Right ventricle myocardium inferior (tissue), 1 donor: ENCODE measurements at regions not wholly inside any gene's neighbourhood (a gene's known extent, or its start where the extent isn't known, plus 50 kb on each side); places are given as distances from the start of the nearest gene placed in this dataset.

Experiments
- ATAC-seq: fragments of 200-7000 bp; cut with Tn5 transposase; one replicate; pipeline ENCODE4 v1.9.1; 2020; ENCODE audit warnings: mild to moderate bottlenecking, moderate library complexity
- DNase-seq: peaks from one replicate; pipeline ENCODE4 v3.0.0; 2021; ENCODE audit errors: missing footprints
- intact Hi-C: fragments of 100-400 bp; cut with DNase I; formaldehyde crosslinking; loops from one replicate; pipeline ENCODE4 v1.11.0; 2022
- donor health status: DM: no; HTN: yes; CAD: no; lungs with severe emphysema.

DNA sequence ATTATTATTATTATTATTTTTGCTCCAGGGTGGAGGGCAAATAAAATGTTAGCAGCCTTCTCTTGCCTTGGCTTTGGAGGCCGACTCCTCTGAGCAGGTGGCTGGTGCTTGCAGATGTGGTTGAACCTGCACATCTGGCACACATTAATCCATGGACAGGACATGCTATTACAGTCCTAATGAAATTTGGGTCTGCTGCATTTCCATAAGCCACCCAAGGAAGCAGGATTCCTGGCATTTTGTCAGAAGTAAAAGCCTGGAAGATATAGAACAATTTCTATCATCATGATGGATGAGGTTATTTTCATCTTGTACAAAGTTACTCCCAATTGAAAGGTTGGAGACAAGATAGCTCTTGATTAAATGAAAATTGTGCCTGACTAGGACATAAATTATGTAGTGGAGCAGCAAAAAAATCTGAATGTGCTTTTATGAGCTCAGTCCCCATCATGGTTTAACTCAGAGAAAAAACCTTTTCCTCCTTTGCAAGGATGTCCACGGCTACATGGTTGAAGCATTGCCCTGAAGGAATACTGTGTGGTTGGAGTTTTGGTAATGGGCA, 130.9 kb upstream of the RGMA start:
- DNase-seq (no peak), ATAC-seq (no peak)
- intact Hi-C loops: no loop called here

DNA sequence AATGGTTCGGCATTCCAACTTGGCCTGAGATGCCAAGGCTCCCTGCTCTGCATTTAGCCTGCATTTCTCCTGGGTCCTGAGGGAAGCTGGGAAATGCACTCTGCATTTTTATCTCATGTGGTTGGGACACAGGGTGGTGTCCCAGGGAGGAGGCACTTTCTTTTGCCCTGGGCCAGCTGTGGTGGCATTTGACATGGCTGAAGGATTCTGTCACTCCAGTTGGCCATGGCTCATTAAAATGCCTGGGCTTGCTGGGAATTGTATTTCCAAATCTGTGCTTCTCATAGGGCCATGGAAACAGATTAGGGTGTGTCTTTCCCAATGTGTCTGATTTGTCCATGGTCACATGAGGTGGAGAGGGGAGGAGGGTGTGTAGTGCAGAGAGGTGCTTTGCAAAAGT, 128.3 kb upstream of the RGMA start:
- intact Hi-C loops: loop anchor here (2.0 kb wide), 1 partner anchor 127 kb away; no protein-coding TSS in a partner anchor
- ATAC-seq: peak; percentile 78
- DNase-seq: no peak

DNA sequence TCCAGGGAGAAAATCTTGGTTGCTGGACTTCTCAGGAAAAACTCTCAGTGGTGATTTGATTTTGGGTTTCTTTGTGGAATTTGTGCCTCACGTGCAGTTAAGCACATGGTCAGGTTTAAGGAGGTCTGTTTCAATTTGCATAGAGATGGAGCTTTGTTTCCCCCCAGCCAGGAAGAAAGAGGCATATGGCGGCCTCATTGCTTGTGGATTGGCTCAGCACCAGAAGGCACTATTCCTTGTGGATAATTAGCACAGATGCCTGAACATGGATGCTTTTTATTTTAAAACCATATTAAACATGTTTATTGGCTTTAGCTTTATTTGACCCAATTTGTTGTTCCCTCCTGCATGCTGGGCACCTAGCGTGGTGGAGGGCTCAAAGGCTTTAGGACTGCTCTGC, 125.1 kb upstream of the RGMA start:
- ATAC-seq (no peak), DNase-seq (no peak)
- intact Hi-C loops: no loop called here

DNA sequence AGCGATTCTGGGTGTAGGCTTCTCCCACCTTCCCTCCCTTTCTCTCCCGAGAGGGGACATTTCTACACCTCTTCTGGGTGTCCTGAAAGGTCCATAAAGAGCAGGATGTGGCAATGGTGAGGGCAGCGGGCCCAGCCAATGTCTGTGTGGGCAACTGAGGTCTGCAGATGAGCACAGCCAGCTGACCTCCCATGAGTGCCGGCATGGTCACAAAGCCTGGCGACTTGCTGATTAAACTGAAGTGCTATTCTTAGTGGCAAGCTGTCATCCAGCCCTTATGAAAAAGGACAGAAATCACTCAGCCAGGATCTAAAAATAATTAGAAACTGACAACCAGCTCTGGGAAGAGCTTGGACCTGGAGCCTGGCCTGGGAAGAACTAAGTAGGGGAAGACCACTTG, 124.3 kb upstream of the RGMA start:
- ATAC-seq (peak; percentile 93), DNase-seq (peak; percentile 82)
- intact Hi-C loops: no loop called here

GRCh38 chr15:93212578-93212977, 123.6 kb upstream of the RGMA start:
- no peak for DNase-seq
- ATAC-seq: no peak
- intact Hi-C loops: no loop called here

GRCh38 chr15:93210995-93211394, 122.0 kb upstream of the RGMA start:
- intact Hi-C loops: no loop called here
- ATAC-seq (no peak), DNase-seq (no peak)

DNA sequence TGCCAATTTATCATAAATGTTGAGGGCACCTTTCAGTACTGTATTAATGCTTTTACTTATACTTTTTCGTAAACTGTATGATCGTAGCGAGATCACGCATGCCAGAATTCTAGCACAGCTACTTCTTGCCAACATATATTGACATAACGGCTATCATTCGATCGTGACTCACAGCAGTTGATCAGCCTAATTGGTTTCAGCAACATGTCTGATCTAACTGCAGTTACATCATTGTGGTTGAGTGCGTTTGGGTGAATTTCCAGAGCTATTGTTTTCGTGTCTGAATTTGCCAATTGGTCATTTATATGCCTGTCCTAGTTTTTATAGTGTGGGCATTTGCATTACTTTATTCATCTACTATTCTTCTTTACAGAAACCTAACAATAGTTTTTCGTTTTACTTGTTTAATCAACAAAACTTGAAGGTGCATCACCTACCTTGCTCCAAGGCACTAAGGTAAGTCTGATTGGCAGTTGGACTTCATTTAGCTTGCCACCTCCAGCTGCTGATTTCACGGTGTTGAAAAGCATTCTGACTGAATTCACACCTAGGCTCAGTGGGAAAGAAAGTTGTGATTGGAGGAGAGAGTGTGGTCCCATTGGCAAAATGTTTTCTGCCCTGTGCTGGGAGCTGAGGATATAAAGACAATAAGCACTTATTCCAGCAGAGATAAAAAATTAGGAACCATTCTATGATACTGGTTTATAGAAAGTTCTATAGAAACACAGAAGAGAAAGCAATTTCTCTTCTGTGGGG, 120.9 kb upstream of the RGMA start:
- ATAC-seq (no peak), DNase-seq (no peak)
- intact Hi-C loops: no loop called here

GRCh38 chr15:93206893-93207292, 117.9 kb upstream of the RGMA start:
- no peak for ATAC-seq
- no peak for DNase-seq
- intact Hi-C loops: no loop called here

DNA sequence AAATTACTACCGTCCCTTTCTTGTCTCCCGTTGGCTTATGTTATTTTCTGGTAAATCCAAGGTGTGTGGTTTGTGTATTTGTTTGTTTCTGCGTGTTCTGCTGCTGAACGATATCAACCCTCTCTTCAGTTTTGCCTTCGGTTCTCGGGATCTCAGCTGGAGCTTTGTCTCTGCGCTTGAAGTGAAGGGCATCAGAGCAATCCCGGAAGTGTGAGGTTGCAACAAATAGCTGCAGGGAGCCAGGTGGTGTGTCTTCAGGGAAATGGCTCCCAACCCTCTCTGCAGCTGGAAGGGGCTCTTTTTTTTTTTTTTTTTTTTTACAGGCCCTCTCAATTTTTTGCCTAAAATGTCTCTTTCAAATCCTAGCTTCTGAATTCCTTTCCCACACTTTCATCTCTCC, 116.4 kb upstream of the RGMA start:
- DNase-seq: no peak
- ATAC-seq: no peak
- intact Hi-C loops: no loop called here

GRCh38 chr15:93203036-93203435, 114.0 kb upstream of the RGMA start:
- intact Hi-C loops: no loop called here
- no peak for DNase-seq
- no peak for ATAC-seq

GRCh38 chr15:93202405-93202804, 113.4 kb upstream of the RGMA start:
- DNase-seq (no peak), ATAC-seq (no peak)
- intact Hi-C loops: no loop called here

DNA sequence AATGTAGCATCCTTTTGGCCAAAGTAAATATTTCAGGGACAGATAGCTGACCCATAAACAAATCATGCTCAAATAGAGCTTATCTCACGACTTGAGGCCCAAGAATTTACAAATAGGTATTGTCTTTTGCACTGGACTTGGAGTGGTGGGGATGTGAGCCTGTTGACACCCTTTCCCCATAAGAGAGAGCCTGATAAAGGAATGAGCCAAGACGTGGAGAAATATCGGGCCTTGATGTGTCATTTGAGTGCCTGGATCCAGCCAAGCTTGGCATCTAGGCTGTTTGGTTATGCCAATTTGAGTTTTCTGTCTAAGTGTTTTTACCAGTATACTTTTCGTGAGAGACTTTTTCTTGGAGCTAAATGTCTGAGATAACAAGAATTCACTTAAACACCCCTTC, 112.9 kb upstream of the RGMA start:
- DNase-seq: no peak
- intact Hi-C loops: no loop called here
- ATAC-seq: peak; percentile 55

- intact Hi-C loops: no loop called here
- ATAC-seq: peak; percentile 57
- no peak for DNase-seq
Measured at GRCh38 chr15:93200837-93201226, 111.8 kb upstream of the RGMA start.

GRCh38 chr15:93200081-93200836, 111.2 kb upstream of the RGMA start:
- ATAC-seq (peak; percentile 73), DNase-seq (no peak)
- intact Hi-C loops: no loop called here

DNA sequence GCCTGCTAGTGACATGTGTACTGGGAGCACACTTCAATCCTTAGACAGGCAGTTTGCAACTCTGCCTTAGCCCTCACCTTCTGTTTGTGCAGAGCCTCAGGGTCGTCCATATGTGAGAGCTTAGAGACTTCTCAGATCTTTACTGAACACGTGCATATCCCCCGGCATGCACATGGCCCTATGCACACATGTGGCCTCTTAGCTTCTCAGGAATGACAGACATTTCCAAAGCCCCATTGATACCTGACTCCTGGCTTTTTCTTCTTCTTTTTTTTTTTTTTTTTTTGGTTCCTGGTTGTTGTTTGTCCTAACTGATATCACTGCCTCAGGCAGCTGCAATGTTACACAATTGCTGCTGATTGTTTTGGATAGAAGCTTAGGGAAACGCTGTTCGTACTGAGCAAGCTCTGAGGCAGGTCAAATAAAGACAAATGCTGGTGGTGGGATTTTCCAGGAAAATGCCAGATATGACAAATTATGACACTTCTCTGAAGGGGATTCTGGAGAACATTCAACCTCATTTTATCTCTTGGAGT, 107.2 kb upstream of the RGMA start:
- intact Hi-C loops: no loop called here
- ATAC-seq: no peak
- no peak for DNase-seq

GRCh38 chr15:93195109-93195508, 106.1 kb upstream of the RGMA start:
- DNase-seq: no peak
- no peak for ATAC-seq
- intact Hi-C loops: no loop called here

GRCh38 chr15:93190238-93190637, 101.2 kb upstream of the RGMA start:
- ATAC-seq (no peak), DNase-seq (no peak)

GRCh38 chr15:93189561-93189960, 100.5 kb upstream of the RGMA start:
- ATAC-seq (no peak), DNase-seq (no peak)
- intact Hi-C loops: no loop called here

More at GRCh38 chr15:93190238-93190637, 101.2 kb upstream of the RGMA start:
- intact Hi-C loops: no loop called here

GRCh38 chr15:93188236-93188635, 99.2 kb upstream of the RGMA start:
- intact Hi-C loops: no loop called here
- no peak for DNase-seq
- ATAC-seq: no peak

- intact Hi-C loops: no loop called here
- no peak for DNase-seq
- no peak for ATAC-seq
Measured at GRCh38 chr15:93185796-93186195, 96.8 kb upstream of the RGMA start.
